Trophoblast cell (in vitro differentiated cells and primary cell): ENCODE measurements at regions not wholly inside any gene's neighbourhood (a gene's known extent, or its start where the extent isn't known, plus 50 kb on each side); places are given as distances from the start of the nearest gene placed in this dataset.

Experiments
- DNase-seq, 2 donors: peaks; one replicate each; pipeline ENCODE4 v3.0.0-alpha.2; 2016
- H2AFZ ChIP-seq: 2 replicates; pipeline ENCODE4 v1.6.1; 2013; ENCODE audit warnings: low read length, moderate library complexity, mild to moderate bottlenecking; ENCODE audit not compliant: insufficient read depth, poor library complexity
- H2AK5ac ChIP-seq: 2 replicates; pipeline ENCODE4 v1.6.1; 2013; ENCODE audit warnings: mild to moderate bottlenecking, low read length
- H2BK120ac ChIP-seq: 2 replicates; pipeline ENCODE4 v1.6.1; 2013; ENCODE audit warnings: low read length, mild to moderate bottlenecking, moderate library complexity; ENCODE audit not compliant: insufficient read depth, poor library complexity
- H2BK12ac ChIP-seq: 2 replicates; pipeline ENCODE4 v1.6.1; 2013; ENCODE audit warnings: mild to moderate bottlenecking, low read length, moderate library complexity
- H2BK5ac ChIP-seq: 2 replicates; pipeline ENCODE4 v1.6.1; 2013; ENCODE audit warnings: low read length, low read depth, moderate library complexity, mild to moderate bottlenecking; ENCODE audit not compliant: poor library complexity
- H3K14ac ChIP-seq: 2 replicates; pipeline ENCODE4 v1.6.1; 2013; ENCODE audit warnings: mild to moderate bottlenecking, low read length
- H3K18ac ChIP-seq: 2 replicates; pipeline ENCODE4 v1.6.1; 2013; ENCODE audit warnings: mild to moderate bottlenecking, low read length
- H3K23ac ChIP-seq: 2 replicates; pipeline ENCODE4 v1.6.1; 2013; ENCODE audit warnings: low read length
- H3K27ac ChIP-seq: 2 replicates; pipeline ENCODE4 v1.5.1; 2013; ENCODE audit warnings: low read depth, mild to moderate bottlenecking, inconsistent platforms, low read length, moderate library complexity
- H3K27me3 ChIP-seq: 2 replicates; pipeline ENCODE4 v1.6.1; 2013; ENCODE audit warnings: inconsistent platforms, mild to moderate bottlenecking, low read length, moderate library complexity; ENCODE audit not compliant: insufficient read depth
- H3K36me3 ChIP-seq, 2 experiments: 1 replicate in 1 of 2; 2 replicates in 1 of 2; pipeline ENCODE4 v1.6.1; 2013; ENCODE audit warnings: low read length in 2 of 2, mild to moderate bottlenecking in 2 of 2, moderate library complexity in 1 of 2; ENCODE audit not compliant: insufficient read depth in 2 of 2, control insufficient read depth in 1 of 2
- H3K4ac ChIP-seq: 2 replicates; pipeline ENCODE4 v1.6.1; 2013; ENCODE audit warnings: low read depth, mild to moderate bottlenecking, low read length, moderate library complexity
- H3K4me1 ChIP-seq, 2 experiments: 1 replicate in 1 of 2; 2 replicates in 1 of 2; pipeline ENCODE4 v1.6.1; 2013; ENCODE audit warnings: low read length in 2 of 2, mild to moderate bottlenecking in 2 of 2, moderate library complexity in 1 of 2; ENCODE audit not compliant: insufficient read depth in 2 of 2, control insufficient read depth in 1 of 2
- H3K4me2 ChIP-seq: 2 replicates; pipeline ENCODE4 v1.6.1; 2013; ENCODE audit warnings: inconsistent platforms, mild to moderate bottlenecking, low read length, moderate library complexity
- H3K4me3 ChIP-seq: 2 replicates; pipeline ENCODE4 v1.5.1; 2013; ENCODE audit warnings: mild to moderate bottlenecking, low read depth, low read length, inconsistent platforms
- H3K79me1 ChIP-seq: one replicate; pipeline ENCODE4 v1.6.1; 2013; ENCODE audit warnings: low read length
- H3K79me2 ChIP-seq: 2 replicates; pipeline ENCODE4 v1.6.1; 2013; ENCODE audit warnings: low read length, mild to moderate bottlenecking; ENCODE audit not compliant: control insufficient read depth, insufficient read depth, poor library complexity
- H3K9ac ChIP-seq: 2 replicates; pipeline ENCODE4 v1.6.1; 2013; ENCODE audit warnings: mild to moderate bottlenecking, low read length
- H3K9me3 ChIP-seq: 2 replicates; pipeline ENCODE4 v1.6.1; 2013; ENCODE audit warnings: low read depth, mild to moderate bottlenecking, control low read depth, inconsistent platforms, low read length; ENCODE audit not compliant: insufficient read depth
- H4K12ac ChIP-seq: 2 replicates; pipeline ENCODE4 v1.6.1; 2013; ENCODE audit warnings: low read depth, mild to moderate bottlenecking, low read length, moderate library complexity
- H4K8ac ChIP-seq: 2 replicates; pipeline ENCODE4 v1.6.1; 2013; ENCODE audit warnings: low read depth, mild to moderate bottlenecking, low read length, moderate library complexity
- H4K91ac ChIP-seq: one replicate; pipeline ENCODE4 v1.6.1; 2013; ENCODE audit warnings: low read depth, mild to moderate bottlenecking, low read length, moderate library complexity
- WGBS: extraction: QIAGEN DNeasy Blood & Tissue Kit; methylation state at CpG from one replicate; pipeline ENCODE4 v1.1.7; 2013; ENCODE audit warnings: missing lambda C conversion rate; ENCODE audit not compliant: insufficient read length, insufficient coverage; ENCODE audit errors: extremely low coverage; 5-methylcytosine and 5-hydroxymethylcytosine counted together

GRCh38 chr10:52379287-52379686, 65.2 kb downstream of the DKK1 start:
- Histone ChIP-seq H3K27ac (no peak overlapping the region), H4K12ac (no peak overlapping the region), H3K9ac (no peak overlapping the region), H4K91ac (no peak overlapping the region), H2AK5ac (no peak overlapping the region), H2BK120ac (no peak overlapping the region), H4K8ac (no peak overlapping the region), H3K79me2 (no peaks in the 10 kb centered on the region), H3K4me2 (no peak overlapping the region), H3K4me1 (no peaks in the 10 kb centered on the region), H3K27me3 (no peaks in the 10 kb centered on the region), H3K4me3 (no peak overlapping the region), H3K79me1 (no peaks in the 10 kb centered on the region), H3K23ac (no peak overlapping the region), H3K36me3 (no peaks in the 10 kb centered on the region), H3K4ac (no peak overlapping the region), H3K9me3 (peaks cover 2% of the 10 kb centered on the region), H3K14ac (no peak overlapping the region), H2BK5ac (no peak overlapping the region), H3K18ac (no peak overlapping the region), H2AFZ (no peak overlapping the region), H2BK12ac (no peak overlapping the region)
- no CpG with 5 or more reads among the region's 3 CpGs for WGBS
- no peak for DNase-seq

GRCh38 chr10:52383088-52383487, 69.0 kb downstream of the DKK1 start:
- Histone ChIP-seq H2BK120ac (no peak overlapping the region), H2AK5ac (no peak overlapping the region), H2BK5ac (no peak overlapping the region), H4K91ac (no peak overlapping the region), H2AFZ (no peak overlapping the region), H3K79me2 (no peaks in the 10 kb centered on the region), H3K23ac (no peak overlapping the region), H3K27me3 (no peaks in the 10 kb centered on the region), H4K12ac (no peak overlapping the region), H2BK12ac (no peak overlapping the region), H3K4me3 (no peak overlapping the region), H3K36me3 (no peaks in the 10 kb centered on the region), H3K4ac (no peak overlapping the region), H4K8ac (no peak overlapping the region), H3K4me2 (no peak overlapping the region), H3K79me1 (no peaks in the 10 kb centered on the region), H3K27ac (no peak overlapping the region), H3K18ac (no peak overlapping the region), H3K14ac (no peak overlapping the region), H3K9me3 (no peaks in the 10 kb centered on the region), H3K9ac (no peak overlapping the region), H3K4me1 (no peaks in the 10 kb centered on the region)
- no peak for DNase-seq
- WGBS = no CpG with 5 or more reads among the region's 1 CpG

GRCh38 chr10:52387744-52388143, 73.7 kb downstream of the DKK1 start:
- Histone ChIP-seq H2BK12ac (no peak overlapping the region), H4K12ac (no peak overlapping the region), H3K18ac (no peak overlapping the region), H3K4me2 (no peak overlapping the region), H3K79me1 (no peaks in the 10 kb centered on the region), H3K23ac (no peak overlapping the region), H3K9ac (no peak overlapping the region), H3K27ac (no peak overlapping the region), H3K14ac (no peak overlapping the region), H2BK120ac (no peak overlapping the region), H4K8ac (no peak overlapping the region), H2BK5ac (no peak overlapping the region), H3K9me3 (no peaks in the 10 kb centered on the region), H2AFZ (no peak overlapping the region), H2AK5ac (no peak overlapping the region), H3K36me3 (no peaks in the 10 kb centered on the region), H3K4me3 (no peak overlapping the region), H4K91ac (no peak overlapping the region), H3K79me2 (no peaks in the 10 kb centered on the region), H3K4ac (no peak overlapping the region), H3K4me1 (no peaks in the 10 kb centered on the region), H3K27me3 (no peaks in the 10 kb centered on the region)
- DNase-seq = no peak
- no CpG with 5 or more reads among the region's 2 CpGs for WGBS

GRCh38 chr10:52390388-52390787, 76.3 kb downstream of the DKK1 start:
- no peaks in the 10 kb centered on the region for H3K79me1 ChIP-seq
- H3K9ac ChIP-seq = no peak overlapping the region
- H3K27me3 ChIP-seq = no peaks in the 10 kb centered on the region
- WGBS = no CpG with 5 or more reads among the region's 2 CpGs
- H2AK5ac ChIP-seq = no peak overlapping the region
- no peaks in the 10 kb centered on the region for H3K4me1 ChIP-seq
- no peak overlapping the region for H3K4ac ChIP-seq
- H4K91ac ChIP-seq = no peak overlapping the region
- no peak overlapping the region for H2BK120ac ChIP-seq
- no peak overlapping the region for H2AFZ ChIP-seq
- no peaks in the 10 kb centered on the region for H3K36me3 ChIP-seq
- H3K4me3 ChIP-seq = no peak overlapping the region
- no peak overlapping the region for H3K14ac ChIP-seq
- no peaks in the 10 kb centered on the region for H3K9me3 ChIP-seq
- H4K12ac ChIP-seq = no peak overlapping the region
- no peak overlapping the region for H3K18ac ChIP-seq
- H3K27ac ChIP-seq = no peak overlapping the region
- no peak for DNase-seq
- no peak overlapping the region for H2BK12ac ChIP-seq
- no peak overlapping the region for H2BK5ac ChIP-seq
- H4K8ac ChIP-seq = no peak overlapping the region
- no peak overlapping the region for H3K4me2 ChIP-seq
- no peaks in the 10 kb centered on the region for H3K79me2 ChIP-seq
- H3K23ac ChIP-seq = no peak overlapping the region
